OCI-LY3 (cell line): ENCODE measurements at regions not wholly inside any gene's neighbourhood (a gene's known extent, or its start where the extent isn't known, plus 50 kb on each side); places are given as distances from the start of the nearest gene placed in this dataset.

Experiments
- H2AFZ ChIP-seq: fragments of 200-600, 300-600 bp; shearing (Covaris generic); 2 replicates; pipeline ENCODE4 v1.6.0; 2014; ENCODE audit warnings: antibody characterized with exemption, low read depth, low read length
- H3K27ac ChIP-seq: fragments of 200-600, 300-600 bp; sonication (generic); 2 replicates; pipeline ENCODE4 v1.5.1; 2014; ENCODE audit warnings: mild to moderate bottlenecking, low read length, moderate library complexity, mixed read lengths
- H3K27me3 ChIP-seq: fragments of 200-600, 300-600 bp; sonication (generic); 2 replicates; pipeline ENCODE4 v1.6.1; 2014; ENCODE audit warnings: low read depth, low read length, mixed read lengths
- H3K36me3 ChIP-seq: fragments of 200-600, 300-600 bp; sonication (generic); replicated peaks from 2 replicates; pipeline ENCODE3; 2014; ENCODE audit warnings: low read depth, low read length, mixed read lengths
- H3K4me1 ChIP-seq: fragments of 300-600, 200-600 bp; sonication (generic); 2 replicates; pipeline ENCODE4 v1.6.1; 2014; ENCODE audit warnings: low read length, mixed read lengths
- H3K4me2 ChIP-seq: fragments of 200-600, 300-600 bp; sonication (generic); 2 replicates; pipeline ENCODE4 v1.6.1; 2014; ENCODE audit warnings: low read length, mixed read lengths
- H3K4me3 ChIP-seq: fragments of 300-600, 200-600 bp; sonication (generic); 2 replicates; pipeline ENCODE4 v1.5.1; 2014; ENCODE audit warnings: antibody characterized with exemption, mild to moderate bottlenecking, low read length, moderate library complexity
- H3K79me2 ChIP-seq: fragments of 300-600, 200-600 bp; shearing (Covaris generic); 2 replicates; pipeline ENCODE4 v1.6.1; 2014; ENCODE audit warnings: mild to moderate bottlenecking, low read length, mixed read lengths
- H3K9ac ChIP-seq: fragments of 300-600, 200-600 bp; shearing (Covaris generic); 2 replicates; pipeline ENCODE4 v1.6.0; 2014; ENCODE audit warnings: mild to moderate bottlenecking, low read length, moderate library complexity
- H3K9me3 ChIP-seq: fragments of 200-600, 300-600 bp; shearing (Covaris generic); 2 replicates; pipeline ENCODE4 v1.6.1; 2014; ENCODE audit warnings: low read length, mixed read lengths; ENCODE audit not compliant: insufficient read depth
- H4K20me1 ChIP-seq: fragments of 200-600, 300-600 bp; sonication (generic); 2 replicates; pipeline ENCODE4 v1.6.1; 2016; ENCODE audit warnings: low read length, mixed read lengths; ENCODE audit not compliant: insufficient read depth
- CTCF ChIP-seq: fragments of 200-600, 300-600 bp; sonication (generic); IDR thresholded peaks from 2 replicates; pipeline ENCODE4 v1.5.1; 2014; ENCODE audit warnings: antibody characterized with exemption, low read length, low read depth
- EZH2phosphoT487 ChIP-seq: fragments of 200-600 bp; shearing (Covaris generic); IDR thresholded peaks from 2 replicates; pipeline ENCODE4 v1.6.1; 2018; ENCODE audit warnings: antibody characterized with exemption, mixed run types, low read depth

GRCh38 chr16:79842197-79842596 is 241.7 kb upstream of the MAF start:
- no peak for TF ChIP-seq EZH2phosphoT487
- TF ChIP-seq CTCF: no peak
- H3K79me2 ChIP-seq: no peaks in the 10 kb centered on the region
- H3K9me3 ChIP-seq: 0 out of 2 replicates have a peak, but pooled peaks cover 7% of the 10 kb centered on the region
- no peak overlapping the region for H2AFZ ChIP-seq
- H3K4me1 ChIP-seq: peaks cover 36% of the 10 kb centered on the region
- H4K20me1 ChIP-seq: no peaks in the 10 kb centered on the region
- H3K36me3 ChIP-seq: peaks cover 6% of the 10 kb centered on the region
- no peak overlapping the region for H3K9ac ChIP-seq
- H3K27me3 ChIP-seq: no peaks in the 10 kb centered on the region
- no peak overlapping the region for H3K27ac ChIP-seq
- H3K4me2 ChIP-seq: no peak overlapping the region
- H3K4me3 ChIP-seq: no peak overlapping the region

DNA sequence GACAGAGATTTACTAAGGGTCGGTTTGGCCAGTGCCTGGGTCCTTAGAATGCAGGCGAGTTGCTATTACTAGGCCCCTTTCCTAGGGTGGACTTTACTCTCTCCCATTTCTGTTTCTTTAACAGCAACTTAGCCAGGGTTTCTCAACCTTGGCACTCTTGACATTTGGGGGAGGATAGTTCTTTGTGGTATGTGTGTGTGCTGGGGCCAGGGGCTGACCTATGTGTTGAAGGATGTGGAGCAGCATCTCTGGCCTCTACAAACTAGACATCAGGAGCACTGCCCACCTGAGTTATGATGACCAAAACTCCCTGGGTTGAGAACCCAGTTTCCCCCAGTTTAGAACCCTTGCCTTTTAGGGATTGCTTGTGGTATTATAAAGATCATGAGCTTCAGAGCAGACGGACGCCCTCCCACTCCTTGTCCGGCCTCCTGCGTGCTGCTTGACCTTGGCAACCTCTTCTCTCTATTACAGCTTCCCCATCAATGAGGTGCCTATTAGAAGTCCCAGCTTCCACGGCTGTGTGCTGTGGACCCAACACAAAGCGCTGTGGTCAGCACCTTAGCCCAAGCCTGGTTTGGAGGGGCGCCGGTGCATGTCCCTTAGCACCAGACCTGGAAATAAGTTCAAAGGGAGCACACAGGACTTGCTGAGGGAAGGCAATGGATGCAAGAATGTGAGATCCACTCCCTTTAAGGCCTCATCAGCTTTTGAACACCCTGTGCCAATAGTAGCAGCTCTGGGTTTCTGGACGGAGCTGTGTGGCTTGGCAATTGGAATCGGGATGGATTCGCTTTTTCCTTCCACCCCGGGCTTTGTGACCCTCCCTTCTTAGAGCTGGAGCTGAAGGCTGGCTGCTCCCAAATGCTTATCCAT is 239.2 kb upstream of the MAF start:
- Histone ChIP-seq H3K9ac (no peak overlapping the region), H3K36me3 (peaks cover 6% of the 10 kb centered on the region), H3K9me3 (0 out of 2 replicates have a peak, but pooled peaks cover 7% of the 10 kb centered on the region), H3K4me1 (peaks cover 14% of the 10 kb centered on the region), H2AFZ (no peak overlapping the region), H3K79me2 (no peaks in the 10 kb centered on the region), H3K27me3 (no peaks in the 10 kb centered on the region), H3K27ac (no peak overlapping the region), H3K4me3 (no peak overlapping the region), H4K20me1 (no peaks in the 10 kb centered on the region), H3K4me2 (no peak overlapping the region)
- TF ChIP-seq EZH2phosphoT487 (no peak), CTCF (no peak)

- 0 out of 2 replicates have a peak, but pooled peaks cover 7% of the 10 kb centered on the region for H3K9me3 ChIP-seq
- no peaks in the 10 kb centered on the region for H3K27me3 ChIP-seq
- H3K4me2 ChIP-seq: no peak overlapping the region
- TF ChIP-seq CTCF (no peak), EZH2phosphoT487 (no peak)
- H3K4me1 ChIP-seq: peaks cover 4% of the 10 kb centered on the region
- H2AFZ ChIP-seq: no peak overlapping the region
- no peak overlapping the region for H3K27ac ChIP-seq
- H3K9ac ChIP-seq: no peak overlapping the region
- H3K4me3 ChIP-seq: no peak overlapping the region
- peaks cover 5% of the 10 kb centered on the region for H3K36me3 ChIP-seq
- no peaks in the 10 kb centered on the region for H4K20me1 ChIP-seq
- no peaks in the 10 kb centered on the region for H3K79me2 ChIP-seq
Measured at GRCh38 chr16:79838496-79839259, 238.1 kb upstream of the MAF start.

GRCh38 chr16:79836144-79836543 is 235.6 kb upstream of the MAF start:
- Histone ChIP-seq H3K27ac (no peak overlapping the region), H3K4me2 (no peak overlapping the region), H3K27me3 (no peaks in the 10 kb centered on the region), H3K79me2 (no peaks in the 10 kb centered on the region), H3K4me3 (no peak overlapping the region), H3K36me3 (no peaks in the 10 kb centered on the region), H3K9ac (no peak overlapping the region), H3K9me3 (no peaks in the 10 kb centered on the region), H4K20me1 (no peaks in the 10 kb centered on the region), H2AFZ (no peak overlapping the region), H3K4me1 (no peaks in the 10 kb centered on the region)
- no peak for TF ChIP-seq EZH2phosphoT487
- TF ChIP-seq CTCF: no peak
